Spleen (tissue), 7 donors: ENCODE measurements at regions not wholly inside any gene's neighbourhood (a gene's known extent, or its start where the extent isn't known, plus 50 kb on each side); places are given as distances from the start of the nearest gene placed in this dataset.

Experiments used
- POLR2AphosphoS5 ChIP-seq, 3 donors: sonication (generic); formaldehyde crosslinking; IDR thresholded peaks; one replicate each; pipeline ENCODE4 v1.5.1; 2017; ENCODE audit warnings: antibody characterized with exemption in 3 of 3
- TF ChIP-seq, protein P1 (sequence below), 11 experiments: fragments of 200-600 bp in 7 of 11; fragments of 450-650 bp in 4 of 11; sonication (generic) in 4 of 11; IDR thresholded peaks in 8 of 11; conservative IDR thresholded peaks in 3 of 11; 1 replicate in 7 of 11; 2 replicates in 4 of 11; pipeline versions ENCODE4 v1.4.0 to v1.8.0; 2016 to 2021; ENCODE audit warnings: antibody characterized with exemption in 11 of 11, inconsistent platforms in 4 of 11, mild to moderate bottlenecking in 1 of 11
- donor health status: DM: no; HTN: no; CAD: no; lungs with moderate emphysema.
- donor health status: DM: no; HTN: no; CAD: no.
- donor health status: DM: no; HTN: no; CAD: no.

DNA sequence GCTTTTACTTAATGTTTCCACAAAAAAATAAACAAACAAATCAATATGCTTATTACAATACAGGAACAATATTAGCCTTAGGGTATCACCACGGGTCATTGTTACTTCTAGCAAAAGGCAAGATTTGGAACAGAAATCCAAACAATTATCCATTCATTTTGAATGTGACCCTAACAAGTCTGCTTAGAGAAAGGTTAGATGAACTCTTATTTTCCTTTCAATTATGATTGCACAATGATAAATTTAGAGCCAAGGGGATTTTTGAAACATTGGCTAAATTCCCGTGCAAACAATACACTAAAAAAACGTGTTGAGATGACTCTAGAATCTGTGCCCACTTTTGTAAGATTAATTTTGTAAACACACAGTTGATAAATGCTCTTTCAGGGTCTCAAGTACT is 474.7 kb downstream of the PCDH7 start:
- TF ChIP-seq, protein P1, sequence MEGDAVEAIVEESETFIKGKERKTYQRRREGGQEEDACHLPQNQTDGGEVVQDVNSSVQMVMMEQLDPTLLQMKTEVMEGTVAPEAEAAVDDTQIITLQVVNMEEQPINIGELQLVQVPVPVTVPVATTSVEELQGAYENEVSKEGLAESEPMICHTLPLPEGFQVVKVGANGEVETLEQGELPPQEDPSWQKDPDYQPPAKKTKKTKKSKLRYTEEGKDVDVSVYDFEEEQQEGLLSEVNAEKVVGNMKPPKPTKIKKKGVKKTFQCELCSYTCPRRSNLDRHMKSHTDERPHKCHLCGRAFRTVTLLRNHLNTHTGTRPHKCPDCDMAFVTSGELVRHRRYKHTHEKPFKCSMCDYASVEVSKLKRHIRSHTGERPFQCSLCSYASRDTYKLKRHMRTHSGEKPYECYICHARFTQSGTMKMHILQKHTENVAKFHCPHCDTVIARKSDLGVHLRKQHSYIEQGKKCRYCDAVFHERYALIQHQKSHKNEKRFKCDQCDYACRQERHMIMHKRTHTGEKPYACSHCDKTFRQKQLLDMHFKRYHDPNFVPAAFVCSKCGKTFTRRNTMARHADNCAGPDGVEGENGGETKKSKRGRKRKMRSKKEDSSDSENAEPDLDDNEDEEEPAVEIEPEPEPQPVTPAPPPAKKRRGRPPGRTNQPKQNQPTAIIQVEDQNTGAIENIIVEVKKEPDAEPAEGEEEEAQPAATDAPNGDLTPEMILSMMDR (IDR thresholded peaks at IDR 0.05 in 8 of 11, conservative IDR thresholded peaks at IDR 0.05 in 3 of 11) = no peak
- no peak for TF ChIP-seq POLR2AphosphoS5 (IDR thresholded peaks at IDR 0.05)
